HG03196 (cell line): ENCODE measurements at regions not wholly inside any gene's neighbourhood (a gene's known extent, or its start where the extent isn't known, plus 50 kb on each side); places are given as distances from the start of the nearest gene placed in this dataset.
"Not testable (repeated sequence)": the region's sequence is repeated elsewhere in the genome, so short reads cannot be mapped to it uniquely, and the experiment has no call there.

Experiments
- ATAC-seq: cut with Tn5 transposase; IDR thresholded peaks from one replicate; pipeline ENCODE4 v1.9.1; 2021; ENCODE audit not compliant: unreplicated experiment

DNA sequence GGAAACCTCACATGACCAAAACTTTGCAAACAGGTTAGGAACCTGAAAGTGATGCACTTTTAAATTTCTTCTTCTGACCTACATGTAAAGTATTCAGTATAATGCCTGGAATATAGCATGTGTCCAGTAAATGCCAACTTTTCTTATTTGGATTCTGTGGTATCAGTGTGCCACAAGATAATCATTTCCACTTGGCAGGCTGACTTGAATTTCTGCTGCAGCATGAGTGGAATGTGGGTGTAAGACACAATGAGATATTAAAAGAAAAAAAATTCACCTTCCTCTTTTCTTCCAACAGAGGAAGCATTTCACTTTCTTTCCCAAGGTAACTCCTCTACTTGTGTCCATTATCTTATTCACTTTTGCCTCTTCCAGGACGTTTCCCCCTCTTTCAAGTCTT lies 141.9 kb upstream of the PRKD1 start:
- ATAC-seq: no peak

DNA sequence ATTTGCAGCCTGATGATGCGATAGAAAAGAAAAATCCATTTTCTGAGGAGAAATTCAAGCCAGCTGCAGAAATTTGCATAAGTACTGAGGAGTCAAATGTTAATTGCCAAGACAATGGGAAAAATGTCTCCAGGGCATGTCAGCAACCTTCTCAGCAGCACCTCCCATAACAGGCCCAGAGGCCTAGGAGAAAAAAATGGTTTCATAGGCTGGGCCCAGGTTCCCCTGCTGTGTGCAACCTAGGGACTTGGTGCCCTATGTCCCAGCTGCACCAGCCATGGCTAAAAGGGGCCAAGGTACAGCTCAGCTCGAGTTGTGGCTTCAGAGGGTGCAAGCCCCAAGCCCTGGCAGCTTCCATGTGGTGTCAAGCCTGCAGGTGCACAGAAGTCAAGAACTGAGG lies 144.8 kb upstream of the PRKD1 start:
- ATAC-seq: not testable (repeated sequence)

DNA sequence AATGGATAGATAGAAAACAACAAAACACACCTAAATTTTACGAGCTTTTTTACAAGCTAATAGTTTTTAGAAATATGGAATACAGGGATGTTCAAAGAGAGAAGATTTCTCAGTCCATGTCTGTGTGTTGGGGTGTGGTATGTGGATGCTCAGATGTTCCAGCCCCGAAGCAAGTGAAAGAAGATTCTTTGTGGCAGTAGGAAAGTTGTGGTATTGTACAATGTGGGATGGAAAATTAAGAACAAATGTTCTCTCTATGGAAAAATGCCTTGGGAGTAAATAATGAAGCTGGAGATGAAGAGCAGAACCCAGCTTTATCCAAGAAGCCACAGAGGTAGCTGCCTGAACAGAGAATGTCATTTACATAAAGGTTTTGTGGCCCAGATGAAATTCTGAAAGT lies 150.3 kb upstream of the PRKD1 start:
- ATAC-seq: no peak

DNA sequence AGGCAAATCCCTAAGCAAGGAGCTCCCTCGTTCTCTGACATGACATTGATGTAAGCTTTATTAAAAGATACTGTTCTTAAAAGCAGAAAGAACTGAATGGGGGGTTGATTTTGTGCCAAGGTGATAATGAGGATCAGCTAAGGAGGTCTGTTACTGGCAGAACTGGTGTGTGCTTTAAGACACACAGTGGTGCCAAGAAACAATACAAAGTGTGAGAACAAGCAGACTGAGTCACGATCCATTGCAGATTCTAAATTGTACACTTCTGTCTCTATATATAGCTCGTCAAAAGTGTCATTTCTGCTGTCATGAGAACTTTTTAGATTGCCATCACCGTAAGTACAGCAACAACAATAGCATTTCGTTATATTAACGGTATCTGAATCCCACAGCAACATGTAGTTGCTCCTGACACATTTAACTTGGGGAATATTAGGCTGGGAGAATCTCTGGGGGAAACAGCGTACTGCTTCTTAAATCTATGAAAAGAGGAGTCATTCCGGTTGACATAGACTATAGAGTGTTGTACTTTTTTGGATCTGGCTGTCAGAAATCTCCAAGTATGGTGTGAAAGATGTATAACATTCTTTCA lies 151.3 kb upstream of the PRKD1 start:
- no peak for ATAC-seq

DNA sequence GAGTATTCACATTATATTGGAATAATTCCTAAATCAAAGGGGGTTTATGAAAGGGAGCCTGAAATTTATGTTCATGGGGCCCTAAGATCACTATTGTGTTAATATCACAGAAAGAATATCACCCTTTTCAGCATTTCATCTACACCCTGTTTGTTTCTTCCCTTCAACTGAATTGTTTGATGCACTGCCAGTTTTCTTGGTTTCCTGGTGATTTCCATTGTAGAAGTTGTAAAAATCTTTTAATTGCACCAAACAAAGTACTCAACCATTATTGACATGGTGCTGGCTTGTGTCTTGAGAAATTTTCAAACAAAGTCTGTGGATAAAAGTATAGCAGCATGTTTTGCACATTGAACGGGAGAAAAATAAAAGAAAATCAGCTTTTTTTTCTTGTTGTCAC lies 154.8 kb upstream of the PRKD1 start:
- no peak for ATAC-seq

DNA sequence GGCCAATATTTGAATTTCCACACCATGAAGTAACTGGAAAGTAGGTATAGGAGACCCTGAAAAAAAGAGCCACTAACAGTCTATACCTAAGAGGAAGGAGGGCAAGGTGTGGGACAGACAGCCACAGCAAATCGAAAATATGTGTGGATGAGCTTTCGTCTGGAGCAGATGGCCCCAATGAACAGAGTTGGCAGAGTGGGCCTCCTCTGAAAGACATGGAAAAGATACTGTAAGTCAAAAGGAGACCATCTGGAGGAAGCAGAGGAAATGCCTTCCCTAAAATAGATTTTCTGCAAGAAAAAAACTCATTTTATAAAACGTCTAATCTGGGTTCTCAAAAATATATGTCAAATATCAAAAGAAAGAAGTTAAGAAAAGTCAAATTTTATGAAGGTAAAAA lies 157.2 kb upstream of the PRKD1 start:
- no peak for ATAC-seq

DNA sequence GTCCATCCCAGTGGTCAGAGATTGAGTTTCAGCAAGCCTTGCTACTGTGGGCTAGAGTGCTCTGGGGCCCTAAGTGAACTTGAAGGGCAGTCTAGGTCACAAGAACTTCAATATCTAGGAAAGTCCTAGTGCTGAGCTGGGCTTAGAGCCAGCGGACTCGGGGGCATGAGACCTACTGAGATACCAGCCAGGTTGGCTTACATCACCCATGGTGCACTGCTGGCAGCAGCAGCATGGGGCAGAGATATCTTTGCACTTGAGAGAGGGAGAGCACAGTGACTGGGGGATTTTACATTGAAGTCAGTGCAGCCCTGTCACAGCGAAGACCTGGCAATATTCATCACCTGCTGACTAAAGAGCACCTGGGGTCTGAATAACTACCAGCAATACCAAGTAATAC lies 158.3 kb upstream of the PRKD1 start:
- ATAC-seq: no peak

DNA sequence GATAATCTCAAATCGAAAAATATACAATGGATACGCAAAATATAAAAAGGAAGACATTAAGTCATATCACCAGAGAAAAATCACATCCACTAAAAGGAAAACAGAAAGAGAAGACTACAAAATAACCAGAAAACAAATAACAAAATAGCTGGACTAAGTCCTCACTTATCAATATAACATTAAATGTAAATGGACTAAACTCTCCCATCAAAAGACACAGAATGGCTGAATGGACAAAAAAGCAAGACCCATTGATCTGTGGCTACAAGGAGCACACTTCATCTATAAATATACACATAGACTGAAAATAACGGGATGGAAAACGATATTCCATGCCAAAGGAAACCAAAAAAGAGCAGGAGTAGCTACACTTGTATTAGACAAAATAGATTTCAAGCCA lies 161.0 kb upstream of the PRKD1 start:
- ATAC-seq: no peak

DNA sequence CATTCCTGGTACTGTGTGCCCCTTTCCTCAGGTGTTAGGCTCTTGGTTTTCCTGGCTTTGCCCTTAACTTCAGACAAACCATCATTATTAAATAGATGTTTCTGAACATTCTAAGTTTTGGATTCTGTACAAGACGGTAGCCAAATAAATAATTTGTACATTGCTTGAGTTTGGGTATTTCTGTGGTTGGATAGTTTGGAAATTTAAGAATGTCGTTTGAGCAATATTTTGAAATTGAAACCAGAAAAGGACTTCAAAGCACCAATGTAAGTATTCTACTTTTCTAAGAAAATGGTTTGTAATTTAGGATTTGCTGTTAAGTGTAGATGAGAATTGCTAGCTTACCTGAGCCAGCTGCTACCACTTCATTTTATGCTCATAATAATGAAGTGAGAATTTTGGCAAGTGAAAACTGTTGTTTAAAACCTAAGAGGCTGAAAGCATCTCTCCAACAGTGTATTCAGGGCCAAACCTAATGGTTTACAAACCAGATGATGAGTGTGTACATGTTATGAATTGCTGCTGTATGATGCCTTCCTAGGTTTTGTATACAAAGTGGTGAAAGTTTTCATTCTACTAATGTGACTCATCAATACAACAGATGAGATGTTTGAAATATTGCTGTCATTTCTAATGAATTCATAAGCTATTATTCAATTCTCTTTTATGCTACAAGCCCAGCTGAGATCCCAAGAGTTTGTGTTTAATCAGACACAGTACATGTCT lies 181.5 kb upstream of the PRKD1 start:
- no peak for ATAC-seq

DNA sequence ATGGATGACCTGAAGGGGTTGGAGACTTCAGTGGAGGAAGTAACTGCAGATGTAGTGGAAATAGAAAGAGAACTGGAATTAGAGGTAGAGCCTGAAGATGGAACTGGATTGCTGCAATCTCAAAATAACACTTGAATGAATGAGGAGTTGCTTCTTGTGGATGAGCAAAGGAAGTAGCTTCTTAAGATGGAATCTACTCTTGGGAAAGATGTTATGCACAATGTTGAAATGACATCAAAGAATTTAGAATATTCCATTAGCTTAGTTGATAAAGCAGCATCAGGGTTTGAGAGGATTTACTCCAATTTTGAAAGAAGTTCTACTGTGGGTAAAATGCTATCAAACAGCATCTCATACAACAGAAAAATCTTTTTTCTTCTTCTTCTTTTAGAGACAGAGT lies 186.4 kb upstream of the PRKD1 start:
- no peak for ATAC-seq

DNA sequence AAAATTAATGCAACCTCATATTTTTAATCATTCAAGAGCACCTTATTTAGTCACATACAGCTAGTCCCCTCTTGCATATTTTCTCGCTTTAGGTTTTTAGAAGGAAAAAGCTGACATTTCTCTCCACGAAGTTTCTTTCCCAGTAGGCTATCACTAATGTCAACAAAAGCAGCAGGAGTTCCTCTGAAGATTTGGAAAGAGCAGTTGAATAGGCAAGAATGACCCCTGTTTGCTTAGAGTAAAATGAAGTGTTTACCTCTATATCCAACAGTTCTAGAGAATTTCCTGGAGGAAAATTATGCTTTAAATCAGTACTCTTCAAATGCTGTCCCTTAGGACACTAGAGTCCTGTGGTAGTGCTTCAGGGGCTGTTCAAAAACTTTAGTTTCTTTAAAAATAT lies 188.1 kb upstream of the PRKD1 start:
- ATAC-seq: no peak

DNA sequence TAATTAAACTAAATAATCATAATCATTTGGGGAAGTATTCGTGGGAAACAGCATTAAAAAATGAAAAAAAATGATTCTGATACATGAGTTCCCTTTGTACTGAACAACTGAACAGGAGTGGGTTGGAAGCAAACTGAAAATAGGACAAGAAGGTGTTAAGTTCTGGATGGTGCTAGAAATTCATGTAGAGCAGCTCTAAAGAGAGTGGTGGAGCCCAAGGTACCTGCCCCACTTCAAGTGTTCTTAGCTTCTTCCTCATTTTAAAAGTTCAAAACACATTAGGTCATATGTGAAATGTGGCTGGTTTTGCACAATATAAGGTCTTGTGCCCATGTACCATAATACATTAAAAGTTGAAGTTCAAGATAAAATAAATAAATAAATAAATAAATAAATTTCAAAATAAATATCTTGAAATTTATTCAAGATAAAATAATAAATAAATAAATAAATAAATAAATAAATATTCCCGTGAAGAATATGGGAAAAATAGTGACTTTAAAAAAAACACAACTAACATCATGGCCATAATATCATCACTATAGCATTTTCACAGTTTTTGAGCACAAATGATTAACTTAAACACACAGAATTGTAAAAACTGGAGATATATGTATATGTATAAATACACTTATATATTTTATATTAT lies 191.5 kb upstream of the PRKD1 start:
- ATAC-seq: no peak

DNA sequence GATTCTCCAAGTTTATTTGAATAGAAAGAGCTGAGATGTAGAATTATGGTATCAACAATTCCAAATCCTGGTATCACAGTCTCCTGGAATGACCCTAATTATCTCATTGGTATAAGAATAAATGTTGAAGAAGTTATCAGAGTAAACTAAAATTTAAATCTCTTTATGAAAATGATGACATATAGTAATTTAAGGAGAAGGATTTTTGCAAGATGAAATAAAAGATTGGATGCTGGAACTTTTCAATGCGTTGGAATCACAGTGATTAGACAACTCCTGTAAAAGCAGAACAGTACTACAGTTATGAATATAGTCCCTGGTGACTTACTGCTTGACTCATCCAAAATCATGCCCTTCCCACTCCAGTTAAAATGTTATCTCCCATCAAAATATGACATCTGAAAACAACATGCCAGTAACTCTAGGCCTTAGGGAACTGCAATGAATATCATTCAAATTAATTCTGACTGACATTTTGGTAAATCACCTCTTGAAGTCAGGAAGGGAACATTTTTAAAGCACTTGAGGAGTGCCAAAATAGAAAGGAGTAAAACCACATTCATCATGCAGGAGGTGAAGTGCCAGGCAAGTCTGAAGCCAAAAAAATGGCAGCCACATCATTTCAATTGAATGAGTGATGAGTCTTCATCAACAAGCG lies 197.8 kb upstream of the PRKD1 start:
- no peak for ATAC-seq

DNA sequence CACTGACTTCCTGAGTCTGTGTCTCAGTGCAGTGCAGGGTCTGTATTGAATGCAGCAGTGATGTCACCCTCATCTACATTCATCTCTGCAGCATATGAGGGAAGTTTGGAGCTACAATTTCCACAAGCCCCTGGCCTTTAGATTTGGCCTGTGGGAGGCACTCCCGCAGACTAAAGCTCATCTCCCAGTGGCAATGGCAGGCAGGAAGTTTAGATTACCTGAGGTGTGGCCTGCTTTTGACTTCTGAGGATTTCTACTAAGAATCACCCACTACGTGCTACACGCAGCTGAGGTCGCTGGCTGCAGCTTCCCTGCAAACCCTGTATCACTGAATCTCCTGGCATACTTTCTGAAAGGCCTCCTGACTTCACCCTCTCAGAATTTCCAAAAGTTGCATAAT lies 202.2 kb upstream of the PRKD1 start:
- no peak for ATAC-seq

DNA sequence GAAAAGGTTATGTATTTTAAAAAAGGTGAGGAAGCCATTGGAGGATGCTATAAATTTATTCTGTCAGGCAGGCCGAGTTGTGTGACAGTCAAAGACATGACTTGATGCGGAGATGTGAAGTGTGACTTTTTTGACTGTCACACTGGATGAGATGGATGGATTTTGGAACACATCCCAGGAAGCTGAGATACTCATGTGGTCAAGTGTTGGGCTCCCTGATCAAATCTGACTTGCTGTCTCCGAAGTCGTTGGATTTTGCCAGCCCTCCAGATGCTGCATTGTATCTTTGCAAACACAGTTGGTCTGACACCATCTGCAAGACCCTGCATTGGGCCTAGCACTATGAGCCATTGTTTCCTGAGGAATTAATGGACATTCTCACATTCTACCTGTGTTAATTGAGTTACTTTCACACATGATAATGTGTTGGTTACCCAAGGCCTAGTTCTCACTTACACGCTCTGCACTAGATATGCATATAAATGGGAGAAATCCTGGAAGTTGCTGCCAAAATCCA lies 204.0 kb upstream of the PRKD1 start:
- ATAC-seq: no peak

DNA sequence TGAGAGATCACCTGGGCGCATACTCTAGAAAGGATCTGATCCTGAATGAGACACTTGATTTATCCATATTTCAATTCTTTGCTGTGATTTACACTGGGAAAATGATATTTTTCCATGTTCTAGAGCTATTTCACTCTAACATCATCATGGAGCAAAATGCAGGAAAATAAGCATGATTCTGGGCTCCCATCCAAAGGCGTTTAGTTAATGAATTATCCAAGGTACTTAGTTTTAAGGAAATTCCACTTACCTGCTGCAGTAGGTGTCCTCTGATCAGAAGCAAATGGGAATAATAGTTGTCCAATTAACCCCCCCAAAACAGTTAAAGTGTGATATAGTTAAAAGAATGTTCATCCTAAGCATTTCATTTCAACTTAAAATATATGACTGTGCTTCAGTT lies 204.5 kb upstream of the PRKD1 start:
- no peak for ATAC-seq

DNA sequence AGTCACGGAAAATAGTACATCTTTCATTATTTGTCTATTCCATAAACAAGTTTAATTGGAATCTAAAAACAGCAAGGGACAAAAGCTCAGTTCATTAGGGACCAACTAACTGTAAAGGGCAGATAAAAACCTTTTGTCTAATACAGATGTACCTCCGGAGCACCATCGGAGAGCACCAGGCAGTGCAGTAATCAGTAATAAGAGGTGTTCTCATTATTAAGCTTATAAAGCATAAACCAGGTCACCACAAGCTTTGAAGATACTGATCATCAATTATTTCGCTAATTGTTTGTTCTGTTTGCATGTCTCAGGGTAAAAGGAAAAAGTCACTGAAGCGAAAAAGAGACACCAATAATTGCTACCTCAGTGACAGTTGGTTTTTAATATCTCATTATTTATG lies 207.3 kb upstream of the PRKD1 start:
- ATAC-seq: no peak

DNA sequence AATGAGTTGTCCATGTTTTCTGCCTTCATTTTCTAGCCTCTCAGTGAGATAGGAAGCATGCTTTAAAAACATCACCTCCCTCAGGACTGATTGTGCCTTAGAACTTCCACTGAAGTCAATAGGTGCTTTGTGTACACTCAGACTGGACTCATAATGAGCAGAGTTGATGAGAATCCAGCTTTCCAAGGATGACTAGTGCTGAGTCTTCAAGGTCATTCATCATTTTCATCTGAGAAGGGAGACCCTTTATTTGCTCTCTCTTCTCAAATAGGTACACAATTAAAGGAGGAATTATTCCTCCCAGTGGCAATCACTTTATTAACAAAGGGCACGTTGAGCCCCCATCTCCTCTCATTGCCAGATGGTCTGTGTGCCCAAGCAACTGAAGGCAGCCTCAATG lies 210.9 kb upstream of the PRKD1 start:
- ATAC-seq: no peak

DNA sequence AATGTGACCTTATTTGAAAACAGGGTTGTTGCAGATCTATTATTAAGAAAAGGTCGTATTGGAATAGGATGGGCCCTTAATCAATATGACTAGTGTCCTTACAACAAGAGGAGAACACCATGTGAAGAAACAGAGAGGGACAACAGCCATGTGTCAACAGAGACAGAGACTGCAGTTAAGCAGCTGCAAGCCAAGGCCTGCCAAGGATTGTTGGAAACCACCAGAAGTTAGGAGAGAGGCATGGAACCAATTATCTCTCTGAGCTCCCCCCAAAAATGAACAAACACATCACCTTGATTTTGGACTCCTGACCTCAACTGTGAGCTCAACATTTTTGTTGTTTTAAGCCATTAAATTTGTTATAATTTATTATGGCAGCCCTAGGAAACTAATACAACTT lies 214.6 kb upstream of the PRKD1 start:
- no peak for ATAC-seq

DNA sequence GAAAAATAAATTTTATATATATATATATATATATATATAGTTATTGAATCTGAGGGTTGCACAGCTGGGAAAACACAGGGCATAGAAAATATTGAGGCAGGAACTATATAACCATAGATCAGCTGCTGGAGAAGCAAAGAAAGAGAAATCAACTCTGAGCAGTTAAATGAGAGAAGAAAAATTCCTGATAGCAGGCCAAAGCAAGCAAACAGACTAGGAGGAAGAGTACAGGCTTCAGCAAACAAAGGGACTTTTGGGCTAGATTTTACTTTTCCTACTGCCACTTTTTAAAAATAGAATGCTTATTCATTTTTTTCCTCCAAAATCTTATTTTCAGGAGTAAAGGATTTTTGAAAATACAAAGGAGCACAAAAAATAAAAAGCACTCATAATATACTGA lies 216.0 kb upstream of the PRKD1 start:
- no peak for ATAC-seq

DNA sequence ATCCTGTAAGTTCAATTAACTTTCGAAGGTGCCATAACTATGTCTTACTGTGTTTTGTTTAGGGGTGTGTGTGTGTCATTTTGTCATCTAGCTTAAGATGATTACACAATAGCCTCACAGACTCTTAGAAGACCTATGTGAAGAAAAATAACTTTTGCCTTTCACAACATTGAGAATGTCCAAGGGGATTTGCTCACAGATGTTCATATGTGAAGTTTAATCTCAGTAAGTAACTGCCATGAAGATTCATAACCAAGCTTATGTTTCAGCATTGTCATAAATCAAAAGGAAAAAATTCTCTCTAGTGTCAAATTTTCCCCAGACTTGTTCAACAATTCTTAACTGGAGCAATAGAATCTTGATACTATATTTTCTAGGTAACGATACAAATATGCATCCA lies 226.1 kb upstream of the PRKD1 start:
- ATAC-seq: no peak

DNA sequence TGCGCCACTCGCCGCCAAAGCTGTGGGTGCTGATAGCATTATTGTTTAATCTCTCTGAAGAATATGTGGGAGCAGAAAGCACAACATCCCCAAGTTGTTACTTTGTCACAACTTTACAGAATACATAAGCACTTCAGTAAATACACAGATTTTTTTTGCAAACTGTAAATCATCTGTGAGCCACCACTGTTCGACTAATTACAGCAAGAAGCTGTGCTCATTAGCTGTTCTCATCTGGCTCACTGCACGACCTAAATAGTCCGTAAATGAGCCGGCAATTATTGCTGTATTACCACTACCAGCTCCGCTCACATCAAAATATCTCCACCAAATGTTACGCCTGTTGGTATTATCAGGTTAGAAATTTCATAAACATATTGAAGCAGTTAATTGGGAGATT lies 228.9 kb upstream of the PRKD1 start:
- no peak for ATAC-seq
